DMS 273 (cell line): ENCODE measurements at regions not wholly inside any gene's neighbourhood (a gene's known extent, or its start where the extent isn't known, plus 50 kb on each side); places are given as distances from the start of the nearest gene placed in this dataset.
"Not testable (repeated sequence)": the region's sequence is repeated elsewhere in the genome, so short reads cannot be mapped to it uniquely, and the experiment has no call there.

ENCODE experiments used
- DNase-seq: peaks from one replicate; lab custom pipeline; 2025; ENCODE audit not compliant: unreplicated experiment; lab: John Stamatoyannopoulos, UW

- DNase-seq = no peak
Observed at GRCh38 chr12:65728455-65728847, 95.8 kb upstream of the HMGA2 start.

- DNase-seq = no peak
Observed at GRCh38 chr12:65728848-65729793, 95.2 kb upstream of the HMGA2 start.

- DNase-seq = no peak
Observed at GRCh38 chr12:65731771-65732170, 92.5 kb upstream of the HMGA2 start.

GRCh38 chr12:65733643-65734042 lies 90.6 kb upstream of the HMGA2 start:
- not testable (repeated sequence) for DNase-seq

- no peak for DNase-seq
Observed at GRCh38 chr12:65734226-65734625, 90.1 kb upstream of the HMGA2 start.

GRCh38 chr12:65739606-65740005 lies 84.7 kb upstream of the HMGA2 start:
- DNase-seq = no peak

GRCh38 chr12:65740506-65740872 lies 83.8 kb upstream of the HMGA2 start:
- no peak for DNase-seq

- DNase-seq = peak; percentile 45
Observed at GRCh38 chr12:65740873-65741600, 83.2 kb upstream of the HMGA2 start.

GRCh38 chr12:65741656-65742017 lies 82.6 kb upstream of the HMGA2 start:
- DNase-seq = peak; percentile 9

GRCh38 chr12:65742018-65743010 lies 82.0 kb upstream of the HMGA2 start:
- peak; percentile 1 for DNase-seq

- not testable (repeated sequence) for DNase-seq
Observed at GRCh38 chr12:65744236-65744840, 79.9 kb upstream of the HMGA2 start.

GRCh38 chr12:65747338-65747737 lies 76.9 kb upstream of the HMGA2 start:
- DNase-seq = no peak

- no peak for DNase-seq
Observed at GRCh38 chr12:65748332-65748731, 76.0 kb upstream of the HMGA2 start.

GRCh38 chr12:65754290-65754689 lies 70.0 kb upstream of the HMGA2 start:
- DNase-seq = no peak

GRCh38 chr12:65754744-65755595 lies 69.3 kb upstream of the HMGA2 start:
- no peak for DNase-seq

- no peak for DNase-seq
Observed at GRCh38 chr12:65755596-65755978, 68.7 kb upstream of the HMGA2 start.

GRCh38 chr12:65756267-65756666 lies 68.0 kb upstream of the HMGA2 start:
- no peak for DNase-seq

- no peak for DNase-seq
Observed at GRCh38 chr12:65756956-65757511, 67.2 kb upstream of the HMGA2 start.

GRCh38 chr12:65758401-65758800 lies 65.9 kb upstream of the HMGA2 start:
- DNase-seq = no peak
